ENCODE measurements at regions not wholly inside any gene's neighbourhood (a gene's known extent, or its start where the extent isn't known, plus 50 kb on each side); places are given as distances from the start of the nearest gene placed in this dataset.

- ChIA-PET CTCF (no interaction called here), POLR2A (no interaction called here)
These were observed 64.8 kb downstream of the ADRA2C start for GRCh38 chr4:3830774-3831528.

GRCh38 chr4:3831529-3832150 lies 65.5 kb downstream of the ADRA2C start:
- CTCF ChIA-PET: no interaction called here
- POLR2A ChIA-PET: no interaction called here

GRCh38 chr4:3832536-3833220 lies 66.5 kb downstream of the ADRA2C start:
- POLR2A ChIA-PET: no interaction called here
- CTCF ChIA-PET: no interaction called here

- ChIA-PET POLR2A (no interaction called here), CTCF (no interaction called here)
These were observed 67.3 kb downstream of the ADRA2C start for GRCh38 chr4:3833326-3833989.

GRCh38 chr4:3834186-3834662 lies 68.0 kb downstream of the ADRA2C start:
- ChIA-PET CTCF (no interaction called here), POLR2A (no interaction called here)

GRCh38 chr4:3834663-3835521 lies 68.7 kb downstream of the ADRA2C start:
- CTCF ChIA-PET: no interaction called here
- POLR2A ChIA-PET: no interaction called here

GRCh38 chr4:3835527-3836405 lies 69.6 kb downstream of the ADRA2C start:
- POLR2A ChIA-PET: no interaction called here

GRCh38 chr4:3836406-3836755 lies 70.2 kb downstream of the ADRA2C start:
- ChIA-PET POLR2A (no interaction called here), CTCF (no interaction called here)

More at GRCh38 chr4:3835527-3836405, 69.6 kb downstream of the ADRA2C start:
- CTCF ChIA-PET: no interaction called here

- POLR2A ChIA-PET: no interaction called here
- CTCF ChIA-PET: no interaction called here
These were observed 70.8 kb downstream of the ADRA2C start for GRCh38 chr4:3836756-3837601.

- ChIA-PET CTCF (no interaction called here), POLR2A (no interaction called here)
These were observed 72.5 kb downstream of the ADRA2C start for GRCh38 chr4:3838437-3839380.

GRCh38 chr4:3845094-3845743 lies 79.0 kb downstream of the ADRA2C start:
- ChIA-PET POLR2A (no interaction called here), CTCF (no interaction called here)

- CTCF ChIA-PET: no interaction called here
- POLR2A ChIA-PET: no interaction called here
These were observed 79.7 kb downstream of the ADRA2C start for GRCh38 chr4:3845744-3846429.

GRCh38 chr4:3847211-3847940 lies 81.2 kb downstream of the ADRA2C start:
- POLR2A ChIA-PET: no interaction called here
- CTCF ChIA-PET: no interaction called here

GRCh38 chr4:3848323-3848722 lies 82.1 kb downstream of the ADRA2C start:
- CTCF ChIA-PET: no interaction called here
- POLR2A ChIA-PET: no interaction called here

- POLR2A ChIA-PET: no interaction called here
- CTCF ChIA-PET: no interaction called here
These were observed 83.0 kb downstream of the ADRA2C start for GRCh38 chr4:3849140-3849539.

All from activated CD8-positive, alpha-beta memory T cell treated with anti-CD3 and anti-CD28 coated beads for 36 hours (primary cell).